ENCODE measurements at regions not wholly inside any gene's neighbourhood (a gene's known extent, or its start where the extent isn't known, plus 50 kb on each side); places are given as distances from the start of the nearest gene placed in this dataset.

- Histone ChIP-seq H3K27ac (ENCODE audit: insufficient read depth, low read depth, low read length) (no peak overlapping the region), H4K20me1 (replicated peaks; ENCODE audit: control insufficient read depth, extremely low read depth, insufficient read depth, low read length) (no peaks in the 10 kb centered on the region), H3K79me2 (ENCODE audit: control insufficient read depth, insufficient read depth, low read length) (no peaks in the 10 kb centered on the region), H3K36me3 (ENCODE audit: control insufficient read depth in 2 of 2, extremely low read depth in 1 of 2, insufficient read depth in 2 of 2, low read length in 2 of 2) (no peaks in the 10 kb centered on the region), H3K9ac (replicated peaks; ENCODE audit: extremely low read depth, insufficient read depth, low read length) (no peak overlapping the region), H3K27me3 (ENCODE audit: control insufficient read depth in 2 of 2, insufficient read depth in 2 of 2, low read length in 2 of 2) (no peaks in the 10 kb centered on the region), H3K9me3 (replicated peaks; ENCODE audit: control insufficient read depth, insufficient read depth, low read length) (no peaks in the 10 kb centered on the region), H3K4me2 (ENCODE audit: insufficient read depth, low read length) (no peak overlapping the region), H3K4me3 (replicated peaks in 1 of 3; ENCODE audit: insufficient read depth in 1 of 3, low read depth in 1 of 3, low read length in 3 of 3) (no peak overlapping the region), H3K4me1 (ENCODE audit: control insufficient read depth, extremely low read depth, insufficient read depth, low read length) (no peaks in the 10 kb centered on the region), H2AFZ (ENCODE audit: low read depth, low read length) (no peak overlapping the region), H3K9me1 (replicated peaks; ENCODE audit: control insufficient read depth, extremely low read depth, insufficient read depth, low read length) (no peaks in the 10 kb centered on the region)
- no peak for FAIRE-seq
- CTCF ChIA-PET: no interaction called here
- TF ChIP-seq CTCF (IDR thresholded peaks at IDR 0.05; ENCODE audit: extremely low read depth in 1 of 2, insufficient read depth in 1 of 2, low read depth in 1 of 2, low read length in 2 of 2) (no peak), MAX (IDR thresholded peaks at IDR 0.05; ENCODE audit: insufficient read depth, insufficient read length) (no peak), MYC (IDR thresholded peaks at IDR 0.05; ENCODE audit: low read depth, low read length) (no peak), JUN (IDR thresholded peaks at IDR 0.05; ENCODE audit: borderline replicate concordance, insufficient read depth, insufficient read length, low read depth) (no peak), FOS (IDR thresholded peaks at IDR 0.05; ENCODE audit: borderline replicate concordance, insufficient read depth, low read length) (no peak), POLR2AphosphoS5 (IDR thresholded peaks at IDR 0.05; ENCODE audit: insufficient read depth, low read depth, low read length) (no peak), POLR2A (IDR thresholded peaks at IDR 0.05; ENCODE audit: low read depth, low read length) (no peak), GATA2 (IDR thresholded peaks at IDR 0.05; ENCODE audit: insufficient read depth, insufficient read length, low read depth, low read length) (no peak), EZH2 (IDR thresholded peaks at IDR 0.05; ENCODE audit: borderline replicate concordance, low read depth, low read length, severe bottlenecking) (no peak)
- POLR2A ChIA-PET: no interaction called here
- dilution Hi-C loops (cut with MboI; ENCODE audit: extremely low pct_ligation_motif_present, low sequenced_read_pairs): no loop called here
- no TSS peak for BruUV-seq (replicated peaks)
- DNase-seq (ENCODE audit: low read depth, low spot score): no peak
- intact Hi-C loops (cut with micrococcal nuclease): no loop called here
Measured at GRCh38 chr1:157272264-157272663, 134.1 kb upstream of the ETV3 start.

Measured in endothelial cell of umbilical vein (primary cell).